Neural cell (in vitro differentiated cells): ENCODE measurements at regions not wholly inside any gene's neighbourhood (a gene's known extent, or its start where the extent isn't known, plus 50 kb on each side); places are given as distances from the start of the nearest gene placed in this dataset.

Experiments
- EP300 ChIP-seq: fragments of 450-650 bp; conservative IDR thresholded peaks from 2 replicates; pipeline ENCODE4 v1.6.1; 2014; ENCODE audit warnings: antibody characterized with exemption, mild to moderate bottlenecking, moderate library complexity; ENCODE audit not compliant: poor library complexity, severe bottlenecking
- EZH2 ChIP-seq: fragments of 200-600, 300-800 bp; shearing (Covaris generic), sonication (generic); IDR thresholded peaks from 2 replicates; pipeline ENCODE4 v1.6.1; 2014; ENCODE audit warnings: antibody characterized with exemption, low read length, borderline replicate concordance, mild to moderate bottlenecking; ENCODE audit not compliant: insufficient read depth, poor library complexity, severe bottlenecking
- TAF1 ChIP-seq: IDR thresholded peaks from 2 replicates; pipeline ENCODE4 v1.6.1; 2012; ENCODE audit warnings: low read depth
- TF ChIP-seq, protein P1 (sequence below): fragments of 450-650 bp; IDR thresholded peaks from 2 replicates; pipeline ENCODE4 v1.5.1; 2014; ENCODE audit warnings: antibody characterized with exemption, mild to moderate bottlenecking, moderate library complexity; ENCODE audit not compliant: poor library complexity, severe bottlenecking

DNA sequence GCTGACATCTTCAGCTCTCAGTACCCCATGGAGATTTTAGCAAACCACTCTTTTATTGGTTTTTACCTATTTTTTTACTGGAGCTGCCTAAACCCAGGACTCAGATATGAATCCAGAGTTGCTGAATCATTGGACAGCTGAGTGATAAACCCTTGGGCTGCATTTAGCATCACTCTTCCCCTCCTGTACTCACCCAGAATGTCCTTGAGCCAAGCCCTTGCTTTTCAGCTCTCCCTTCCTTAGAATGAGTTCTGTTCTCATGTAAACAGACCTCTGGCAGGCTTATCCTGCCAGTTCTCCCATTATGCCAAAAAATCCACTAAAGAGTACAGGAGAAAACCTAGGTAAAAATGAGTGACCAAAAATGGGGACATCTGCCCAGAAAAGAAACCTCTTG lies 200.1 kb upstream of the POU2AF2 start:
- TF ChIP-seq EZH2 (no peak), EP300 (no peak), TAF1 (no peak)
- TF ChIP-seq, protein P1, sequence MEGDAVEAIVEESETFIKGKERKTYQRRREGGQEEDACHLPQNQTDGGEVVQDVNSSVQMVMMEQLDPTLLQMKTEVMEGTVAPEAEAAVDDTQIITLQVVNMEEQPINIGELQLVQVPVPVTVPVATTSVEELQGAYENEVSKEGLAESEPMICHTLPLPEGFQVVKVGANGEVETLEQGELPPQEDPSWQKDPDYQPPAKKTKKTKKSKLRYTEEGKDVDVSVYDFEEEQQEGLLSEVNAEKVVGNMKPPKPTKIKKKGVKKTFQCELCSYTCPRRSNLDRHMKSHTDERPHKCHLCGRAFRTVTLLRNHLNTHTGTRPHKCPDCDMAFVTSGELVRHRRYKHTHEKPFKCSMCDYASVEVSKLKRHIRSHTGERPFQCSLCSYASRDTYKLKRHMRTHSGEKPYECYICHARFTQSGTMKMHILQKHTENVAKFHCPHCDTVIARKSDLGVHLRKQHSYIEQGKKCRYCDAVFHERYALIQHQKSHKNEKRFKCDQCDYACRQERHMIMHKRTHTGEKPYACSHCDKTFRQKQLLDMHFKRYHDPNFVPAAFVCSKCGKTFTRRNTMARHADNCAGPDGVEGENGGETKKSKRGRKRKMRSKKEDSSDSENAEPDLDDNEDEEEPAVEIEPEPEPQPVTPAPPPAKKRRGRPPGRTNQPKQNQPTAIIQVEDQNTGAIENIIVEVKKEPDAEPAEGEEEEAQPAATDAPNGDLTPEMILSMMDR: no peak
